Vagina (tissue), 2 donors: ENCODE measurements at regions not wholly inside any gene's neighbourhood (a gene's known extent, or its start where the extent isn't known, plus 50 kb on each side); places are given as distances from the start of the nearest gene placed in this dataset.
"Not testable (repeated sequence)": the region's sequence is repeated elsewhere in the genome, so short reads cannot be mapped to it uniquely, and the experiment has no call there.

Experiments used
- DNase-seq, 2 donors: peaks; one replicate each; pipeline ENCODE4 v3.0.0-alpha.2; 2017; ENCODE audit errors: extremely low spot score in 2 of 2
- H3K27ac ChIP-seq: fragments of 200-600 bp; sonication (generic); one replicate; pipeline ENCODE4 v1.5.1; 2019
- H3K27me3 ChIP-seq: fragments of 200-600 bp; sonication (generic); one replicate; pipeline ENCODE4 v1.5.1; 2019
- H3K36me3 ChIP-seq, 2 donors: fragments of 200-600 bp; sonication (generic); one replicate each; pipeline ENCODE4 v1.5.1; 2017 to 2019
- H3K4me1 ChIP-seq: fragments of 200-600 bp; sonication (generic); one replicate; pipeline ENCODE4 v1.5.1; 2019
- H3K4me3 ChIP-seq, 2 donors: fragments of 200-600 bp; sonication (generic); 1 replicate in 1 of 2; 2 replicates in 1 of 2; pipeline ENCODE4 v1.5.1; 2016 to 2019
- H3K9me3 ChIP-seq: fragments of 200-600 bp; sonication (generic); one replicate; pipeline ENCODE4 v1.5.1; 2019
- CTCF ChIP-seq, 3 experiments: fragments of 450-650 bp in 2 of 3; fragments of 200-600 bp in 1 of 3; sonication (generic) in 1 of 3; IDR thresholded peaks; one replicate each; pipeline ENCODE4 v1.5.1; 2017 to 2019; ENCODE audit warnings: antibody characterized with exemption in 3 of 3, mild to moderate bottlenecking in 2 of 3, moderate library complexity in 2 of 3
- POLR2A ChIP-seq, 2 donors: fragments of 450-650 bp; IDR thresholded peaks; one replicate each; pipeline ENCODE4 v1.6.1; 2017; ENCODE audit warnings: antibody characterized with exemption in 2 of 2, mild to moderate bottlenecking in 2 of 2, moderate library complexity in 2 of 2
- POLR2AphosphoS5 ChIP-seq, 2 donors: sonication (generic); formaldehyde crosslinking; IDR thresholded peaks; one replicate each; pipeline ENCODE4 v1.9.0; 2017; ENCODE audit warnings: antibody characterized with exemption in 2 of 2, mild to moderate bottlenecking in 2 of 2, low read depth in 1 of 2; ENCODE audit not compliant: insufficient read depth in 1 of 2
- intact Hi-C: fragments of 100-400 bp; cut with DNase I; formaldehyde crosslinking; loops from one replicate; pipeline ENCODE4 v1.15.1; 2023

GRCh38 chr21:35469498-35469897 lies 420.4 kb upstream of the RUNX1 start:
- H3K36me3 ChIP-seq, result no peaks in the 10 kb centered on the region
- no peak for DNase-seq
- H3K4me1 ChIP-seq, result no peaks in the 10 kb centered on the region
- H3K9me3 ChIP-seq, result no peaks in the 10 kb centered on the region
- H3K27me3 ChIP-seq, result no peaks in the 10 kb centered on the region
- no peak overlapping the region for H3K4me3 ChIP-seq
- intact Hi-C loops, result no loop called here
- TF ChIP-seq POLR2A (IDR thresholded peaks at IDR 0.05), result no peak
- no peak for TF ChIP-seq POLR2AphosphoS5 (IDR thresholded peaks at IDR 0.05; ENCODE audit: insufficient read depth in 1 of 2, low read depth in 1 of 2)
- no peak for TF ChIP-seq CTCF (IDR thresholded peaks at IDR 0.05)
- no peak overlapping the region for H3K27ac ChIP-seq

- intact Hi-C loops, result no loop called here
- Histone ChIP-seq H3K27ac (no peak overlapping the region), H3K4me1 (no peaks in the 10 kb centered on the region), H3K27me3 (no peaks in the 10 kb centered on the region), H3K36me3 (no peaks in the 10 kb centered on the region), H3K4me3 (no peak overlapping the region), H3K9me3 (no peaks in the 10 kb centered on the region)
- DNase-seq, result no peak
- TF ChIP-seq POLR2AphosphoS5 (IDR thresholded peaks at IDR 0.05; ENCODE audit: insufficient read depth in 1 of 2, low read depth in 1 of 2), result no peak
- TF ChIP-seq POLR2A (IDR thresholded peaks at IDR 0.05), result no peak
- TF ChIP-seq CTCF (IDR thresholded peaks at IDR 0.05), result no peak
Observed at GRCh38 chr21:35468991-35469390, 419.9 kb upstream of the RUNX1 start.

- Histone ChIP-seq H3K27ac (no peak overlapping the region), H3K9me3 (no peaks in the 10 kb centered on the region), H3K27me3 (no peaks in the 10 kb centered on the region), H3K4me1 (no peaks in the 10 kb centered on the region), H3K36me3 (no peaks in the 10 kb centered on the region), H3K4me3 (no peak overlapping the region)
- TF ChIP-seq POLR2AphosphoS5 (IDR thresholded peaks at IDR 0.05; ENCODE audit: insufficient read depth in 1 of 2, low read depth in 1 of 2) (no peak), POLR2A (IDR thresholded peaks at IDR 0.05) (no peak), CTCF (IDR thresholded peaks at IDR 0.05) (no peak)
- intact Hi-C loops, result no loop called here
- DNase-seq, result no peak
Observed at GRCh38 chr21:35467566-35467965, 418.5 kb upstream of the RUNX1 start.

GRCh38 chr21:35466681-35467080 lies 417.6 kb upstream of the RUNX1 start:
- intact Hi-C loops, H3K27me3 ChIP-seq, H3K36me3 ChIP-seq, H3K4me3 ChIP-seq, H3K27ac ChIP-seq, H3K4me1 ChIP-seq, H3K9me3 ChIP-seq, DNase-seq: not testable (repeated sequence)

- H3K27ac ChIP-seq, result no peak overlapping the region
- intact Hi-C loops, result no loop called here
- H3K4me3 ChIP-seq, result no peak overlapping the region
- H3K27me3 ChIP-seq, result no peaks in the 10 kb centered on the region
- H3K9me3 ChIP-seq, result no peaks in the 10 kb centered on the region
- no peaks in the 10 kb centered on the region for H3K36me3 ChIP-seq
- no peaks in the 10 kb centered on the region for H3K4me1 ChIP-seq
- no peak for DNase-seq
- TF ChIP-seq POLR2A (IDR thresholded peaks at IDR 0.05) (no peak), CTCF (IDR thresholded peaks at IDR 0.05) (no peak), POLR2AphosphoS5 (IDR thresholded peaks at IDR 0.05; ENCODE audit: insufficient read depth in 1 of 2, low read depth in 1 of 2) (no peak)
Observed at GRCh38 chr21:35465741-35466140, 416.6 kb upstream of the RUNX1 start.

GRCh38 chr21:35461700-35462099 lies 412.6 kb upstream of the RUNX1 start:
- Histone ChIP-seq H3K36me3 (no peaks in the 10 kb centered on the region), H3K27ac (no peak overlapping the region), H3K27me3 (no peaks in the 10 kb centered on the region), H3K9me3 (no peaks in the 10 kb centered on the region), H3K4me1 (no peaks in the 10 kb centered on the region), H3K4me3 (no peak overlapping the region)
- TF ChIP-seq CTCF (IDR thresholded peaks at IDR 0.05) (no peak), POLR2AphosphoS5 (IDR thresholded peaks at IDR 0.05; ENCODE audit: insufficient read depth in 1 of 2, low read depth in 1 of 2) (no peak), POLR2A (IDR thresholded peaks at IDR 0.05) (no peak)
- DNase-seq, result no peak
- intact Hi-C loops, result no loop called here
